Fibroblast of skin of scalp (primary cell): ENCODE measurements at regions not wholly inside any gene's neighbourhood (a gene's known extent, or its start where the extent isn't known, plus 50 kb on each side); places are given as distances from the start of the nearest gene placed in this dataset.

Experiments used
- DNase-seq: peaks from one replicate; pipeline ENCODE4 v3.0.0-alpha.2; 2013

GRCh38 chr9:10674586-10674985, 61.8 kb upstream of the PTPRD start:
- no peak for DNase-seq

- DNase-seq = no peak
These were observed 65.2 kb upstream of the PTPRD start for GRCh38 chr9:10678010-10678409.

GRCh38 chr9:10678790-10679189, 66.0 kb upstream of the PTPRD start:
- DNase-seq = peak; percentile 65

GRCh38 chr9:10686943-10687342, 74.1 kb upstream of the PTPRD start:
- no peak for DNase-seq

GRCh38 chr9:10690546-10690945, 77.7 kb upstream of the PTPRD start:
- no peak for DNase-seq

GRCh38 chr9:10697044-10697443, 84.2 kb upstream of the PTPRD start:
- no peak for DNase-seq

- peak; percentile 7 for DNase-seq
These were observed 87.5 kb upstream of the PTPRD start for GRCh38 chr9:10700291-10700690.

GRCh38 chr9:10700915-10701314, 88.1 kb upstream of the PTPRD start:
- DNase-seq = no peak

- DNase-seq = no peak
These were observed 89.1 kb upstream of the PTPRD start for GRCh38 chr9:10701906-10702305.

- no peak for DNase-seq
These were observed 90.3 kb upstream of the PTPRD start for GRCh38 chr9:10703139-10703538.

- DNase-seq = peak; percentile 55
These were observed 91.9 kb upstream of the PTPRD start for GRCh38 chr9:10704720-10705119.

GRCh38 chr9:10705383-10705782, 92.6 kb upstream of the PTPRD start:
- DNase-seq = no peak

GRCh38 chr9:10706788-10707187, 94.0 kb upstream of the PTPRD start:
- DNase-seq = no peak

- no peak for DNase-seq
These were observed 108.5 kb upstream of the PTPRD start for GRCh38 chr9:10721301-10721700.

- DNase-seq = no peak
These were observed 116.4 kb upstream of the PTPRD start for GRCh38 chr9:10729213-10729612.

- no peak for DNase-seq
These were observed 131.9 kb upstream of the PTPRD start for GRCh38 chr9:10744669-10745068.

- DNase-seq = no peak
These were observed 140.7 kb upstream of the PTPRD start for GRCh38 chr9:10753474-10753873.

- no peak for DNase-seq
These were observed 151.7 kb upstream of the PTPRD start for GRCh38 chr9:10764481-10764880.

GRCh38 chr9:10773136-10773535, 160.3 kb upstream of the PTPRD start:
- DNase-seq = no peak

GRCh38 chr9:10774051-10774450, 161.2 kb upstream of the PTPRD start:
- DNase-seq = no peak

GRCh38 chr9:10785255-10785654, 172.5 kb upstream of the PTPRD start:
- DNase-seq = no peak

- no peak for DNase-seq
These were observed 180.5 kb upstream of the PTPRD start for GRCh38 chr9:10793306-10793705.

- no peak for DNase-seq
These were observed 191.7 kb upstream of the PTPRD start for GRCh38 chr9:10804486-10804885.

- no peak for DNase-seq
These were observed 194.1 kb upstream of the PTPRD start for GRCh38 chr9:10806868-10807267.

GRCh38 chr9:10818206-10818605, 205.4 kb upstream of the PTPRD start:
- no peak for DNase-seq
